ENCODE measurements at regions not wholly inside any gene's neighbourhood (a gene's known extent, or its start where the extent isn't known, plus 50 kb on each side); places are given as distances from the start of the nearest gene placed in this dataset.

DNA sequence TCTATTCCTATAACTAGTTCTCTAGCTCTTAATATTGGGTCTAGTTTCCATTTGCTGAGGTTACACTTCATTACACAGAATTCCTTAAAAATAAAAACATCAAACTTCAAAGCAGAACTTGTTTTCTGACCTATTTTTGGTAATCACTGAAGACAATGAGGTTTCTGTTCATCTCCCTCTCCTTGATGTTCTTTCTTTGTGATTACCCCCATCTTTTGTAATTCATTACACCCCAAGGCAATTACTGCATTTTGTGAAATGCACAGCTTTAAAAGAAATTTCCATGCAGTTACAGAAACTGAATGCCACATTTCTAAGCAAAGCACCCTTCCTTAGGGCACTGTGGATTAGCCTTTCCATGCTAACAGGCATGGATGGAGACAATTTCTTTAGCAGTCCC, 363.2 kb upstream of the RND3 start:
- Histone ChIP-seq H3K27me3 (replicated peaks; ENCODE audit: control insufficient read depth, insufficient read depth, low read length, poor library complexity, severe bottlenecking) (no peaks in the 10 kb centered on the region), H3K4me3 (ENCODE audit: insufficient read depth, low read depth, low read length, poor library complexity, severe bottlenecking) (no peak overlapping the region), H3K36me3 (ENCODE audit: control insufficient read depth, insufficient read depth, low read length) (no peaks in the 10 kb centered on the region), H3K4me1 (ENCODE audit: control insufficient read depth, insufficient read depth, low read length, poor library complexity, severe bottlenecking) (no peaks in the 10 kb centered on the region), H3K9me3 (ENCODE audit: control insufficient read depth, low read length) (no peaks in the 10 kb centered on the region), H3K27ac (ENCODE audit: insufficient read depth, low read length, poor library complexity, severe bottlenecking) (no peak overlapping the region)
- DNase-seq: no peak

DNA sequence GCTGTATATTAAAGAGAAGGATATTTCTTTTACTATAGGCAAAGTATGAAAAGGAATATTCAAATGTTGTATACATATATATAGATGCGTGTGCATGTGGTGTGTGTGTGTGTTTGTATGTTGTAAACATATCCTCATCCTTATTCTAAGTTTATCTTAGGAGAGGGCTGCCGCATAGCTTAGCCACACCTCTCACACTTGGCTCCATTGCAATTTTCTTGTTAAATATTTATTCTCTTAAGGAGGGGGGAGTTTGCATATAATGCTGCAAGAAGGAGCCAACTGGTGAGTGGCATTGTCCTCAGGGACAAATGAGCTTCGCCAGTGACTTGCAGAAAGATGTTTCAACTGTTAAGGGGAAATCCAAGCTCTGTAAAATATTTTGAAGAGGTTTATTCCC, 360.1 kb upstream of the RND3 start:
- Histone ChIP-seq H3K36me3 (ENCODE audit: control insufficient read depth, insufficient read depth, low read length) (no peaks in the 10 kb centered on the region), H3K4me3 (ENCODE audit: insufficient read depth, low read depth, low read length, poor library complexity, severe bottlenecking) (no peak overlapping the region), H3K27me3 (replicated peaks; ENCODE audit: control insufficient read depth, insufficient read depth, low read length, poor library complexity, severe bottlenecking) (no peaks in the 10 kb centered on the region), H3K27ac (ENCODE audit: insufficient read depth, low read length, poor library complexity, severe bottlenecking) (no peak overlapping the region), H3K4me1 (ENCODE audit: control insufficient read depth, insufficient read depth, low read length, poor library complexity, severe bottlenecking) (no peaks in the 10 kb centered on the region), H3K9me3 (ENCODE audit: control insufficient read depth, low read length) (no peaks in the 10 kb centered on the region)
- no peak for DNase-seq

DNA sequence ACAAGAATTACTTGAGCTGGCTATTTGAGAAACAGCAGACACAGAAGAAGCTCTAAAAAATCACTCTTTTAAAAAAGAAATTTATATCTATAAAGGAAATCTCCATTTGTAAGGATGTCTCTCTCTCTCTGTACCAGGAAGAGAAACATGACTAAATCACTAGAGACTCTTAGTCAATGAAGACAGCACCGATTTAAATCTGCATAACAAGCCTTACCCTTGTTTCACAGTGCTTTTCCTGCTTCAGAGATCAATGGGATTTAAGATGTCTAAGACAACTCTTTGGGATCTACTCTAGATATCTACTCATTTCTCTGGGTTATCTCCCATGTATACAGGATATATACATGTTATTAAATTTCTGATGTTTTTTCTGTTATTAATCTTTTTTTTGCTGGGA, 359.2 kb upstream of the RND3 start:
- no peak for DNase-seq
- Histone ChIP-seq H3K27me3 (replicated peaks; ENCODE audit: control insufficient read depth, insufficient read depth, low read length, poor library complexity, severe bottlenecking) (no peaks in the 10 kb centered on the region), H3K9me3 (ENCODE audit: control insufficient read depth, low read length) (no peaks in the 10 kb centered on the region), H3K36me3 (ENCODE audit: control insufficient read depth, insufficient read depth, low read length) (no peaks in the 10 kb centered on the region), H3K4me3 (ENCODE audit: insufficient read depth, low read depth, low read length, poor library complexity, severe bottlenecking) (no peak overlapping the region), H3K27ac (ENCODE audit: insufficient read depth, low read length, poor library complexity, severe bottlenecking) (no peak overlapping the region), H3K4me1 (ENCODE audit: control insufficient read depth, insufficient read depth, low read length, poor library complexity, severe bottlenecking) (no peaks in the 10 kb centered on the region)

- no peak for DNase-seq
- Histone ChIP-seq H3K9me3 (ENCODE audit: control insufficient read depth, low read length) (no peaks in the 10 kb centered on the region), H3K36me3 (ENCODE audit: control insufficient read depth, insufficient read depth, low read length) (no peaks in the 10 kb centered on the region), H3K27ac (ENCODE audit: insufficient read depth, low read length, poor library complexity, severe bottlenecking) (no peak overlapping the region), H3K4me1 (ENCODE audit: control insufficient read depth, insufficient read depth, low read length, poor library complexity, severe bottlenecking) (no peaks in the 10 kb centered on the region), H3K27me3 (replicated peaks; ENCODE audit: control insufficient read depth, insufficient read depth, low read length, poor library complexity, severe bottlenecking) (no peaks in the 10 kb centered on the region), H3K4me3 (ENCODE audit: insufficient read depth, low read depth, low read length, poor library complexity, severe bottlenecking) (no peak overlapping the region)
Observed at GRCh38 chr2:150832686-150833085, 345.2 kb upstream of the RND3 start.

DNA sequence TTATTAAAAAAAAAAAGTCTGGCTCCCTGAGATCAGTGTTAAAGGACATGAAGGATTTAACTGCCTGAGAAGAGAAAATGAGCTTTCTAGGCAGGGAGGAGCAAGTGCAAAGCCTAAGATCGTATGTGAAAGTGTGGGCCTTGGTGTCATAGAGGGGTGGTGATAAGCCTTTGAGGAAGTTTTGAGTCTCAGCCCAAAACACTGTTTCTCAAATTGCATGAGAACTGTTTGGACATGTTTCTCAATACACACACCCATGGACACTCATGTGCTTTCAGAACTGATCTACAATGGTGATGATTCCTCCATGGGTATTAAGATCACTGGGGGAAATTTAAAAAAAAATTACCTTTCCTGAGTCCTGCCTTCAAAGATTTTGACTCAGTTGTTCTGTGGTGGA, 336.7 kb upstream of the RND3 start:
- DNase-seq: no peak
- Histone ChIP-seq H3K27me3 (replicated peaks; ENCODE audit: control insufficient read depth, insufficient read depth, low read length, poor library complexity, severe bottlenecking) (no peaks in the 10 kb centered on the region), H3K36me3 (ENCODE audit: control insufficient read depth, insufficient read depth, low read length) (no peaks in the 10 kb centered on the region), H3K4me1 (ENCODE audit: control insufficient read depth, insufficient read depth, low read length, poor library complexity, severe bottlenecking) (no peaks in the 10 kb centered on the region), H3K27ac (ENCODE audit: insufficient read depth, low read length, poor library complexity, severe bottlenecking) (no peak overlapping the region), H3K4me3 (ENCODE audit: insufficient read depth, low read depth, low read length, poor library complexity, severe bottlenecking) (no peak overlapping the region), H3K9me3 (ENCODE audit: control insufficient read depth, low read length) (no peaks in the 10 kb centered on the region)

GRCh38 chr2:150817422-150817821, 330.0 kb upstream of the RND3 start:
- no peaks in the 10 kb centered on the region for H3K36me3 ChIP-seq (ENCODE audit: control insufficient read depth, insufficient read depth, low read length)
- H3K9me3 ChIP-seq (ENCODE audit: control insufficient read depth, low read length): no peaks in the 10 kb centered on the region
- H3K27ac ChIP-seq (ENCODE audit: insufficient read depth, low read length, poor library complexity, severe bottlenecking): no peak overlapping the region
- no peaks in the 10 kb centered on the region for H3K27me3 ChIP-seq (replicated peaks; ENCODE audit: control insufficient read depth, insufficient read depth, low read length, poor library complexity, severe bottlenecking)
- DNase-seq: no peak
- no peaks in the 10 kb centered on the region for H3K4me1 ChIP-seq (ENCODE audit: control insufficient read depth, insufficient read depth, low read length, poor library complexity, severe bottlenecking)
- no peak overlapping the region for H3K4me3 ChIP-seq (ENCODE audit: insufficient read depth, low read depth, low read length, poor library complexity, severe bottlenecking)

DNA sequence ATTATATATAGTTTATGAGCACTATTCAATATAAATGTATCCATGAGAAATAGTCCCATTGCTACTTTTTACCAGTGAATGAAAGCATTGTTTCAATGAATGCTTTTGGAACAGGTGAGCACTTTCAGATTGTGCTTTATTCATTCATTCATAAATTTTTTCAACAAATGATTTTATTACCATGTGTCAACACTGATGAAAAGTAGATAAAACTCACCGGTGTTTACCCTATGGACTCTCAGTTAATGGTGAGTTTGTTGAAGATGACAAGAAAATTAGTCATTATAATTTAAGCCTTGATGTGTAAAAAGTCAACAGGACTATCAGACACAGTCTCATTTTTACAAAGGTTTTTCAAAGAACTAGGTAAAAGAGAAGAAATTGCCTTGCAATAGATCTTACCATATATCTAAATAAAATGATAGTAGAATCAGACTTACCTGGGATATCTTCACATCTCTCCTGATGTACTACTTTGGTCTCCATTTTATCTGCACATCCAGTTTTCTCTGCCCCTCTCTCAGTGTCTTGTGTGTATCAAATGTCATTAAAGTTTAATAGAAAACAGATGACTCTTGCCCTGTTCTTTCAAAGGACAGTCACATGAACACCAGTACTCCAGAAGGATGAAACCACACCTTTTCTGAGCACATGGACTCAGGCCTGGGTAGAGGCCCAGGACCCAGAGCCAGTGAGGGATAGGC, 325.3 kb upstream of the RND3 start:
- H3K4me1 ChIP-seq (ENCODE audit: control insufficient read depth, insufficient read depth, low read length, poor library complexity, severe bottlenecking): no peaks in the 10 kb centered on the region
- no peak for DNase-seq

GRCh38 chr2:150812066-150812465, 324.6 kb upstream of the RND3 start:
- Histone ChIP-seq H3K27me3 (replicated peaks; ENCODE audit: control insufficient read depth, insufficient read depth, low read length, poor library complexity, severe bottlenecking) (no peaks in the 10 kb centered on the region), H3K27ac (ENCODE audit: insufficient read depth, low read length, poor library complexity, severe bottlenecking) (no peak overlapping the region), H3K9me3 (ENCODE audit: control insufficient read depth, low read length) (no peaks in the 10 kb centered on the region), H3K4me3 (ENCODE audit: insufficient read depth, low read depth, low read length, poor library complexity, severe bottlenecking) (no peak overlapping the region), H3K4me1 (ENCODE audit: control insufficient read depth, insufficient read depth, low read length, poor library complexity, severe bottlenecking) (no peaks in the 10 kb centered on the region), H3K36me3 (ENCODE audit: control insufficient read depth, insufficient read depth, low read length) (no peaks in the 10 kb centered on the region)
- DNase-seq: no peak

More for the DNA sequence above, 325.3 kb upstream of the RND3 start:
- Histone ChIP-seq H3K4me3 (ENCODE audit: insufficient read depth, low read depth, low read length, poor library complexity, severe bottlenecking) (no peak overlapping the region), H3K9me3 (ENCODE audit: control insufficient read depth, low read length) (no peaks in the 10 kb centered on the region), H3K36me3 (ENCODE audit: control insufficient read depth, insufficient read depth, low read length) (no peaks in the 10 kb centered on the region), H3K27ac (ENCODE audit: insufficient read depth, low read length, poor library complexity, severe bottlenecking) (no peak overlapping the region), H3K27me3 (replicated peaks; ENCODE audit: control insufficient read depth, insufficient read depth, low read length, poor library complexity, severe bottlenecking) (no peaks in the 10 kb centered on the region)

- Histone ChIP-seq H3K27me3 (replicated peaks; ENCODE audit: control insufficient read depth, insufficient read depth, low read length, poor library complexity, severe bottlenecking) (no peaks in the 10 kb centered on the region), H3K36me3 (ENCODE audit: control insufficient read depth, insufficient read depth, low read length) (no peaks in the 10 kb centered on the region), H3K4me3 (ENCODE audit: insufficient read depth, low read depth, low read length, poor library complexity, severe bottlenecking) (no peak overlapping the region), H3K9me3 (ENCODE audit: control insufficient read depth, low read length) (no peaks in the 10 kb centered on the region), H3K4me1 (ENCODE audit: control insufficient read depth, insufficient read depth, low read length, poor library complexity, severe bottlenecking) (no peaks in the 10 kb centered on the region), H3K27ac (ENCODE audit: insufficient read depth, low read length, poor library complexity, severe bottlenecking) (no peak overlapping the region)
- DNase-seq: no peak
Observed at GRCh38 chr2:150811259-150811855, 323.9 kb upstream of the RND3 start.

DNA sequence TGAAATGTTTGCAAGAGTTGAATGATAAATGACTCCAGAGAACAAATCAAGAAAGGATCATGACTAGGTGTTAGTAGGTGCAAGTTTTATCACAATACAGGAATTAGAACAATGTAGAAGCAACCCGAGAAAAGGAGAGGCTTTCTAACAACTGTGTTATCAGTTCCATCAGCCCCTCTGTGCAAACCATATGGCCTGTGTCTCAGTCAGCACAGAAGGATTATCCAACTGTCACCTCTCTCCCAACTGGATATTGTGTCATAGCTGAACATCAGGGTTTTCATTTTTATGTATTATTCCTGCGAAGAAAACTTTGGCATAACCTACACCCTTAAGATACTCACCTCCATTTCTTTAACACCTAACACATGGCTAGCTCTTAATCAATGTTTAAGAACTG, 321.6 kb upstream of the RND3 start:
- H3K9me3 ChIP-seq (ENCODE audit: control insufficient read depth, low read length): no peaks in the 10 kb centered on the region
- H3K27me3 ChIP-seq (replicated peaks; ENCODE audit: control insufficient read depth, insufficient read depth, low read length, poor library complexity, severe bottlenecking): no peaks in the 10 kb centered on the region
- no peak for DNase-seq
- no peaks in the 10 kb centered on the region for H3K4me1 ChIP-seq (ENCODE audit: control insufficient read depth, insufficient read depth, low read length, poor library complexity, severe bottlenecking)
- H3K36me3 ChIP-seq (ENCODE audit: control insufficient read depth, insufficient read depth, low read length): no peaks in the 10 kb centered on the region
- H3K27ac ChIP-seq (ENCODE audit: insufficient read depth, low read length, poor library complexity, severe bottlenecking): no peak overlapping the region
- H3K4me3 ChIP-seq (ENCODE audit: insufficient read depth, low read depth, low read length, poor library complexity, severe bottlenecking): no peak overlapping the region

Measured in effector memory CD4-positive, alpha-beta T cell (primary cell).